Hematopoietic multipotent progenitor cell treated with erythropoietin and hydrocortisone succinate and interleukin-3 and kit ligand, for 15 days (in vitro differentiated cells): ENCODE measurements at regions not wholly inside any gene's neighbourhood (a gene's known extent, or its start where the extent isn't known, plus 50 kb on each side); places are given as distances from the start of the nearest gene placed in this dataset.
"Not testable (repeated sequence)": the region's sequence is repeated elsewhere in the genome, so short reads cannot be mapped to it uniquely, and the experiment has no call there.

Experiments
- DNase-seq: peaks from one replicate; pipeline ENCODE4 v3.0.0-alpha.2; 2015; ENCODE audit warnings: low spot score

GRCh38 chr6:130674604-130675003, 152.6 kb upstream of the SMLR1 start:
- peak; percentile 9 for DNase-seq

GRCh38 chr6:130675072-130675471, 152.1 kb upstream of the SMLR1 start:
- DNase-seq: no peak

- no peak for DNase-seq
These were observed 151.0 kb upstream of the SMLR1 start for GRCh38 chr6:130676077-130676772.

GRCh38 chr6:130676773-130677144, 150.4 kb upstream of the SMLR1 start:
- no peak for DNase-seq

GRCh38 chr6:130677312-130677711, 149.9 kb upstream of the SMLR1 start:
- DNase-seq: no peak

GRCh38 chr6:130677766-130678165, 149.4 kb upstream of the SMLR1 start:
- DNase-seq: no peak

GRCh38 chr6:130679684-130680083, 147.5 kb upstream of the SMLR1 start:
- no peak for DNase-seq

- no peak for DNase-seq
These were observed 147.1 kb upstream of the SMLR1 start for GRCh38 chr6:130680116-130680515.

GRCh38 chr6:130681028-130681427, 146.2 kb upstream of the SMLR1 start:
- no peak for DNase-seq

- no peak for DNase-seq
These were observed 145.1 kb upstream of the SMLR1 start for GRCh38 chr6:130682066-130682465.

- DNase-seq: no peak
These were observed 143.3 kb upstream of the SMLR1 start for GRCh38 chr6:130683761-130684517.

- no peak for DNase-seq
These were observed 134.5 kb upstream of the SMLR1 start for GRCh38 chr6:130692659-130693058.

GRCh38 chr6:130693944-130694343, 133.3 kb upstream of the SMLR1 start:
- DNase-seq: no peak

- no peak for DNase-seq
These were observed 132.6 kb upstream of the SMLR1 start for GRCh38 chr6:130694606-130695005.

GRCh38 chr6:130696806-130697205, 130.4 kb upstream of the SMLR1 start:
- DNase-seq: no peak

GRCh38 chr6:130697271-130697994, 129.8 kb upstream of the SMLR1 start:
- no peak for DNase-seq

GRCh38 chr6:130697995-130698535, 129.1 kb upstream of the SMLR1 start:
- DNase-seq: no peak

GRCh38 chr6:130699742-130700141, 127.5 kb upstream of the SMLR1 start:
- no peak for DNase-seq

GRCh38 chr6:130700397-130700796, 126.8 kb upstream of the SMLR1 start:
- DNase-seq: no peak

GRCh38 chr6:130708338-130708737, 118.9 kb upstream of the SMLR1 start:
- DNase-seq: no peak

- DNase-seq: not testable (repeated sequence)
These were observed 115.6 kb upstream of the SMLR1 start for GRCh38 chr6:130711641-130712040.

- DNase-seq: no peak
These were observed 114.1 kb upstream of the SMLR1 start for GRCh38 chr6:130713144-130713543.

- DNase-seq: no peak
These were observed 112.1 kb upstream of the SMLR1 start for GRCh38 chr6:130715058-130715457.
